K562 (cell line): ENCODE measurements at regions not wholly inside any gene's neighbourhood (a gene's known extent, or its start where the extent isn't known, plus 50 kb on each side); places are given as distances from the start of the nearest gene placed in this dataset.

Source experiments
- ATAC-seq: fragments of 200-7000 bp; cut with Tn5 transposase; 3 replicates; pipeline ENCODE4 v1.9.1; 2020; ENCODE audit warnings: moderate library complexity
- BruUV-seq: library from RNA; stranded (reverse); fragments of 400-500 nt; replicated peaks from 2 replicates; lab custom pipeline; 2021; lab: Mats Ljungman, UMichigan
- CTCF ChIA-PET: fragments of 300-600 bp; formaldehyde crosslinking; extraction: SDS; loops from one replicate; lab custom pipeline; 2021; ENCODE audit warnings: low intra/inter-chr PET ratio; lab: Yijun Ruan, JAX
- POLR2A ChIA-PET: fragments of 300-600, 350-650 bp; sonication (Branson Sonifier 250); formaldehyde crosslinking; extraction: SDS; loops from one replicate; lab custom pipeline; 2021; ENCODE audit warnings: antibody characterized with exemption, inconsistent platforms; lab: Yijun Ruan, JAX
- DNase-seq, 4 experiments: peaks; one replicate each; pipeline versions ENCODE4 v3.0.0 to v3.0.0-alpha.2; 2011 to 2018; ENCODE audit warnings: low spot score in 3 of 4, mixed read lengths in 3 of 4; ENCODE audit errors: extremely low read depth in 1 of 4
- FAIRE-seq: peaks from 2 replicates; lab custom pipeline; 2011; peaks lifted over from hg19 to GRCh38; lab: Jason Lieb, UNC
- H2AFZ ChIP-seq: 2 replicates; pipeline ENCODE4 v1.6.0; 2011; ENCODE audit warnings: low read depth, low read length, control low read depth, inconsistent platforms
- H3K27ac ChIP-seq: fragments of 200-600 bp; 3 replicates; pipeline ENCODE4 v1.8.0; 2011; ENCODE audit warnings: low read depth, mild to moderate bottlenecking, control low read depth, inconsistent platforms, low read length, moderate library complexity, mixed read lengths; ENCODE audit errors: extremely low read depth
- H3K27me3 ChIP-seq, 2 experiments: fragments of 300-600 bp in 1 of 2; 2 replicates in 1 of 2; 3 replicates in 1 of 2; pipeline versions ENCODE4 v1.6.0 to v1.8.0; 2011; ENCODE audit warnings: inconsistent platforms in 2 of 2, low read length in 2 of 2, mild to moderate bottlenecking in 1 of 2, mixed read lengths in 1 of 2, moderate library complexity in 1 of 2; ENCODE audit not compliant: control insufficient read depth in 2 of 2, insufficient read depth in 2 of 2
- H3K36me3 ChIP-seq: fragments of 300-600 bp; 3 replicates; pipeline ENCODE4 v1.8.0; 2011; ENCODE audit warnings: mild to moderate bottlenecking, low read length, inconsistent platforms; ENCODE audit not compliant: control insufficient read depth, insufficient read depth
- H3K4me1 ChIP-seq, 2 experiments: fragments of 200-600 bp in 1 of 2; replicated peaks in 1 of 2; 2 replicates in 1 of 2; 3 replicates in 1 of 2; pipeline versions ENCODE4 v1.5.1 to v1.8.0; 2011; ENCODE audit warnings: inconsistent platforms in 2 of 2, low read length in 2 of 2, mild to moderate bottlenecking in 1 of 2, mixed read lengths in 1 of 2, moderate library complexity in 1 of 2; ENCODE audit not compliant: control insufficient read depth in 2 of 2, insufficient read depth in 2 of 2
- H3K4me2 ChIP-seq: 2 replicates; pipeline ENCODE4 v1.6.1; 2011; ENCODE audit warnings: low read length, control low read depth, inconsistent platforms, mixed read lengths; ENCODE audit not compliant: insufficient read depth
- H3K4me3 ChIP-seq: fragments of 200-600 bp; sonication (generic), shearing (Covaris generic); 2 replicates; pipeline ENCODE4 v1.5.1; 2016; ENCODE audit warnings: control low read depth, inconsistent platforms
- H3K79me2 ChIP-seq: fragments of 200-600 bp; 3 replicates; pipeline ENCODE4 v1.8.0; 2011; ENCODE audit warnings: low read length, inconsistent platforms; ENCODE audit not compliant: control insufficient read depth, insufficient read depth
- H3K9ac ChIP-seq, 2 experiments: 2 replicates each; pipeline versions ENCODE4 v1.6.0 to v1.6.1; 2011; ENCODE audit warnings: low read depth in 2 of 2, low read length in 2 of 2, control low read depth in 1 of 2, inconsistent platforms in 1 of 2, mild to moderate bottlenecking in 1 of 2, mixed read lengths in 1 of 2; ENCODE audit not compliant: insufficient read depth in 1 of 2
- H3K9me1 ChIP-seq: one replicate; pipeline ENCODE4 v1.6.0; 2011; ENCODE audit warnings: inconsistent platforms, mild to moderate bottlenecking, low read length, moderate library complexity; ENCODE audit not compliant: control insufficient read depth, insufficient read depth
- H3K9me3 ChIP-seq: replicated peaks from 2 replicates; pipeline ENCODE4 v1.5.1; 2011; ENCODE audit warnings: low read depth, low read length, inconsistent platforms; ENCODE audit not compliant: control insufficient read depth, insufficient read depth
- H4K20me1 ChIP-seq: replicated peaks from 2 replicates; pipeline ENCODE4 v1.6.1; 2011; ENCODE audit warnings: low read length, inconsistent platforms, mixed read lengths; ENCODE audit not compliant: control insufficient read depth, insufficient read depth
- CCNT2 ChIP-seq: IDR thresholded peaks from 2 replicates; pipeline ENCODE4 v1.6.1; 2011; ENCODE audit warnings: borderline replicate concordance, low read depth, mild to moderate bottlenecking, moderate library complexity, mixed read lengths, low read length; ENCODE audit not compliant: insufficient read length; ENCODE audit errors: extremely low read depth
- ELF2 ChIP-seq: fragments of 250-450 bp; sonication (Bioruptor Pico); IDR thresholded peaks from 2 replicates; pipeline ENCODE4 v1.5.0; 2021; ENCODE audit warnings: mild to moderate bottlenecking
- PHF20 ChIP-seq: fragments of 450-650 bp; IDR thresholded peaks from 2 replicates; pipeline ENCODE4 v1.6.1; 2018; ENCODE audit not compliant: partially characterized antibody
- PTBP1 ChIP-seq: fragments of 200-400 bp; formaldehyde crosslinking; IDR thresholded peaks from 2 replicates; pipeline ENCODE4 v1.6.1; 2017; ENCODE audit warnings: low read depth, low read length
- SIRT6 ChIP-seq: IDR thresholded peaks from one replicate; pipeline ENCODE4 v1.6.1; 2012; ENCODE audit warnings: low read depth, mild to moderate bottlenecking, control low read depth, inconsistent platforms, low read length, moderate library complexity
- TAF1 ChIP-seq: IDR thresholded peaks from 2 replicates; pipeline ENCODE4 v1.6.1; 2011; ENCODE audit warnings: mild to moderate bottlenecking, low read length, moderate library complexity; ENCODE audit not compliant: insufficient read depth, control insufficient read depth, severe bottlenecking; ENCODE audit errors: extremely low read depth
- WHSC1 ChIP-seq: IDR thresholded peaks from one replicate; pipeline ENCODE4 v1.6.1; 2012; ENCODE audit warnings: low read length, control low read depth, inconsistent platforms
- ZNF75A ChIP-seq: fragments of 450-650 bp; formaldehyde crosslinking; IDR thresholded peaks from 2 replicates; pipeline ENCODE4 v1.4.0; 2020; ENCODE audit warnings: mild to moderate bottlenecking
- WGBS: fragments of 100-300 bp; shearing (Covaris generic); methylation state at CpG from one replicate; pipeline ENCODE4 v1.1.6; 2016; ENCODE audit warnings: low coverage, mixed read lengths; ENCODE audit not compliant: insufficient coverage; ENCODE audit errors: missing lambda C conversion rate; 5-methylcytosine and 5-hydroxymethylcytosine counted together
- in situ Hi-C: fragments of 300-500 bp; cut with MboI; formaldehyde crosslinking; loops from 4 replicates; pipeline ENCODE4 v1.15.0; 2018; ENCODE audit warnings: inconsistent platforms, mixed read lengths
- intact Hi-C: fragments of 100-400 bp; cut with micrococcal nuclease; formaldehyde crosslinking; loops from 2 replicates; pipeline ENCODE4 v1.14.2; 2022
- TF ChIP-seq, protein P1 (sequence below), 2 experiments: fragments of 450-650 bp; IDR thresholded peaks; 2 replicates each; pipeline ENCODE4 v1.6.1; 2016

DNA sequence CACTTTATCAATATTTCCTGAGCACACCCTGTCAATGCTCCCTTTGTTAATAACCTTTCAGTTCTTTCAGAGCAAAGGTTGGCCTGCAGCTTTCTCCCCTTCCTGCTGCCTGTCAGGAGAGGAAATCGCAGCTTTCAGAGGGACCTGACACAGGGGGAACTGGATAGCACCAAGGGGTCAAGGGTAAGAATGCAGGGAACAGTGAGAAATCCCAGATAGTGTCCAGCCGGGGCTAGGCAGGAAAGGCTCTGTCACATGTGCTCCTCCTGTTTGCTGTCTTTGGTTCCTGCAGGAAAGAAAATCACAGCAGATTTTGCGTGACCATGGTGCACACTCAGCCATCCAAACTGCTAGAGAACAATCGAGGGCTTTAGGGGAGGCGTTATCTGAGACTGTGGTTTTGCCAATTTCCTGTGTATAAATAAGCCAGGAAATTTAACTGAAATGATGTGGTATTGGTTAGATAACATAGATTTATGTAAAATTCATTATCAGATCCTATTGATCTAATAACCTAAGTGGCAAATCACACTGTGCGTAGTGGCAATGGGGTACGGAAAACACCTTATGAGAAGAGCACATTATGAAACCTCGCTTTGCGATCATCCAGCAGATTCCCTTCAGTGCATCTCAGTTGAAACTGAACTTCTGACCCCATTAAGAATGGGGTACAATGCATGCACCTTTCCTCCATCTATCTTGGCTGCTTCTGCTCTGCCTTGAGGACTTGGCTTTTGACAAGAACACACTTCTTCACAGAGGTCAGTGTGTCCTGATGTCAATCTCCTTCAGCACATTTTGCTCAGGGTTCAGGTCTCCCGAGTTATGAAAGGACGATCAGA, 178.0 kb downstream of the ICOS start:
- Histone ChIP-seq H3K9me1 (no peaks in the 10 kb centered on the region), H4K20me1 (no peaks in the 10 kb centered on the region), H3K79me2 (no peaks in the 10 kb centered on the region), H3K36me3 (no peaks in the 10 kb centered on the region), H3K9ac (no peak overlapping the region), H3K4me3 (no peak overlapping the region), H3K27ac (no peak overlapping the region), H3K27me3 (peaks cover 0 to 11% of the 10 kb centered on the region in 2 experiments; a peak in 2 of 5 replicates), H3K4me1 (no peaks in the 10 kb centered on the region), H3K9me3 (no peaks in the 10 kb centered on the region), H2AFZ (no peak overlapping the region), H3K4me2 (no peak overlapping the region)
- intact Hi-C loops (no loop called here), in situ Hi-C loops (no loop called here)
- BruUV-seq = no TSS peak
- 1% methylated on average over 10 of the region's 11 CpGs for WGBS
- TF ChIP-seq PTBP1 (no peak), PHF20 (no peak), ZNF75A (CRISPR knock-in tag) (no peak), TAF1 (no peak), ELF2 (CRISPR knock-in tag) (no peak), CCNT2 (no peak), WHSC1 (no peak), SIRT6 (no peak)
- TF ChIP-seq, protein P1, sequence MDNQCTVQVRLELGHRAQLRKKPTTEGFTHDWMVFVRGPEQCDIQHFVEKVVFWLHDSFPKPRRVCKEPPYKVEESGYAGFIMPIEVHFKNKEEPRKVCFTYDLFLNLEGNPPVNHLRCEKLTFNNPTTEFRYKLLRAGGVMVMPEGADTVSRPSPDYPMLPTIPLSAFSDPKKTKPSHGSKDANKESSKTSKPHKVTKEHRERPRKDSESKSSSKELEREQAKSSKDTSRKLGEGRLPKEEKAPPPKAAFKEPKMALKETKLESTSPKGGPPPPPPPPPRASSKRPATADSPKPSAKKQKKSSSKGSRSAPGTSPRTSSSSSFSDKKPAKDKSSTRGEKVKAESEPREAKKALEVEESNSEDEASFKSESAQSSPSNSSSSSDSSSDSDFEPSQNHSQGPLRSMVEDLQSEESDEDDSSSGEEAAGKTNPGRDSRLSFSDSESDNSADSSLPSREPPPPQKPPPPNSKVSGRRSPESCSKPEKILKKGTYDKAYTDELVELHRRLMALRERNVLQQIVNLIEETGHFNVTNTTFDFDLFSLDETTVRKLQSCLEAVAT (IDR thresholded peaks at IDR 0.05) = no peak
- DNase-seq (no peak), FAIRE-seq (no peak), ATAC-seq (no peak)
- CTCF ChIA-PET = no interaction called here
- POLR2A ChIA-PET = no interaction called here
